ENCODE measurements at regions not wholly inside any gene's neighbourhood (a gene's known extent, or its start where the extent isn't known, plus 50 kb on each side); places are given as distances from the start of the nearest gene placed in this dataset.
"Not testable (repeated sequence)": the region's sequence is repeated elsewhere in the genome, so short reads cannot be mapped to it uniquely, and the experiment has no call there.

DNA sequence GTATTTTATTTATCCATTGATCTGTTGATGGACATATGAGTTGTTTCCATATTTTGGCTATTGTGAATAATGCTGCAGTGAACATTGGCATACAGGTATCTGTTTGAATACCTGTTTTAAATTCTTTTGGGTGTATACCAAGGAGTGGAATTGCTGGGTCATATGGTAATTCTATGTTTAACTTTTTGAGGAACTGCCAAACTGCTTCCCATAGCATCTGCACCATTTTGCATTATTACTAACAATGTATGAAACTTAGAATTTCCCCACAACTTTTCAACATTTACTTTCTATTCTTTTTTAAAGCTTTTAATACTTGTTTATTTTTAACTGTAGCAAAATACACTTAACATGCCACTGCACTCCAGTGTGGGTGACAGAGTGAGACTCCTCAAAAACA, 57.0 kb upstream of the MSN start:
- DNase-seq (ENCODE audit: low read depth) = no peak

GRCh38 chrX:65610040-65610439, 57.4 kb upstream of the MSN start:
- DNase-seq (ENCODE audit: low read depth) = no peak

GRCh38 chrX:65609237-65609636, 58.2 kb upstream of the MSN start:
- no peak for DNase-seq (ENCODE audit: low read depth)

- no peak for DNase-seq (ENCODE audit: low read depth)
These were observed 59.4 kb upstream of the MSN start for GRCh38 chrX:65608026-65608425.

DNA sequence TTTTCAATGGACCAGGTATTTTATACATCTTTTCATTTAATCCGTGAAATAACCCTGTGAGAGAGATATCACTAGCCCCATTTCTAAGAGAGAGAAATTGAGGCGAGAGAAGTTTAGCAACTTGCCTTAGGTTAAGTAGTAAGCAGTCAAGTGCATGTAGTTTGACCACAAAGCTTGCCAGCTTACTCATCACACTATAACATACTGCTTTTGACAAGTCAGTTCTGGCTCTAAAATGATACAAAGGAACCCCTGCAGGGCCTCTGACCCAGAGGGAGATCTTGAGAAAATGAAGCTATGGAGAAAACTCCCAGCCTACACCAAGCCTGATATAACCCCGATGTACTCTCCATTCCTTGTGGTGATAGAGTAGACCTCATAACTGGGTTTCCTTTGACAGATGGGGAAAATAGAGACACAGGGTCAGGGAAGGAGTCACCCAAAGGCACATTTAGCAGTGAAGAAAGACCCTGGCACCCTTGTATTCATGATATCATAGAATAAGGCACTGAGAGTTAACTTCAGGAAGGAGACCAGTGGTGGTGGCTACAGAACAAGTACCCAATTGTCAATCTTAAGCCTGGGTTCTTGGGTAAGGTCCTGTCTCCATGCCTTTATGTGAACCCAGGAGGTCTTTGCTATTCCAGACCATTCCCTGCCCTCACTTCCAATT, 60.2 kb upstream of the MSN start:
- no peak for DNase-seq (ENCODE audit: low read depth)

DNA sequence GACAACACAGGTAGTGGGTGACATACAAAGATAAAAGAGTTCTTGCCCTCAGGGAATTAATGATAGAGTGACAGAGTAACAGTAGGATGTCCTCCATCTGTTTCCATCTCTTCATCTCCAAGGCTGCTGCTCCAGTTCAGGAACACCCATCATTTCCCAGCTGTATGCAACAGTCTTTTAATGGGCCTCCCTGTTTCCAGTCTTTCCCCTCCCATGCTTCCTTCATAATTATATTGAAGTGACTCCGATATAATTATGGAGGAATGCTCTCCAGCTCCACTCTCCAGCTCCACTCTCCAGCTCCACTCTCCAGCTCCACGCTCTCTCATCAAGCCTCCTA, 65.3 kb upstream of the MSN start:
- no peak for DNase-seq (ENCODE audit: low read depth)

GRCh38 chrX:65601530-65602220, 65.8 kb upstream of the MSN start:
- no peak for DNase-seq (ENCODE audit: low read depth)

DNA sequence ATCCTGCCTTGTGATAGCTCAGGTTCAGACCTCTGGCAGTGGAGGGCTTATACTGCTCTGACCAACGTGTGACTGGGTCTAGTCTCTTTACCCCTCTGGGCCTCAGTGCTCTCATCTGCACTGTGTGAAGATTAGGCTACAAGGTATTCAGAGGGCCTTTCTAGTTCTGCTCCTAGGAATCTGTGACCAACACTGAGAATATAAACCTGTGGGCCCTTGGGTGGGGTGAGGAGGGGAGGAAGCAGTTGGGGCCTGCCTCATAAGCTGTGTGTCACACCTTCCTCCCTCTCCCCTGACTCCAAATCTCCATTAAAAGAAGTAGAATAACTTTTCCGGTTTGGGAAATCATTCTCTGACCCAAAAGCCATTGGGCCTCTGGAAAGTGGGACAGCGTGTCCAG, 66.3 kb upstream of the MSN start:
- DNase-seq (ENCODE audit: low read depth) = no peak

GRCh38 chrX:65600106-65600505, 65.5 kb upstream of the LAS1L start:
- DNase-seq (ENCODE audit: low read depth) = no peak

- DNase-seq (ENCODE audit: low read depth) = no peak
These were observed 64.1 kb upstream of the LAS1L start for GRCh38 chrX:65598559-65599147.

- DNase-seq (ENCODE audit: low read depth) = peak; percentile 30
These were observed 61.9 kb upstream of the LAS1L start for GRCh38 chrX:65596270-65597034.

GRCh38 chrX:65595460-65595876, 60.9 kb upstream of the LAS1L start:
- DNase-seq (ENCODE audit: low read depth) = peak; percentile 86

GRCh38 chrX:65591206-65591605, 56.6 kb upstream of the LAS1L start:
- no peak for DNase-seq (ENCODE audit: low read depth)

DNA sequence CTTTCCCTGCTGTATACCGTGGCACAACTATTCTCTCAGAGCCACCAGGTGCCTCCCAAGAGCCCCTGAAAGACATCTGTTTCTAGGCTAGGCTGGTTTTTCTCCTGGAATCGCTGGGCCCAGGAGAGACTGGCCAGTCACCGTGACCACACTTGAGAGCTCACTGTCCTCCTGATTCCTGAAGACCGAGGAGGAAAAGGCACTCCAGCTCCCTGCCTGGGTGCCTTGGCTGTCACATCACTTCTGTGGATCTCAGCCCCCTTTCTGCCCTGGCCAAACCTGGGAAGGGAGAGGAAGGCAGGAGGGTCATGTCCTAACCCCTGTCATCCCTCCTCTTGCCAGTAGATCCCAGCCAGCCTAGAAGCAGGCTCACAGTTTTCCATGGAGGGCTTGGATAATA, 54.7 kb upstream of the LAS1L start:
- no peak for DNase-seq (ENCODE audit: low read depth)

DNA sequence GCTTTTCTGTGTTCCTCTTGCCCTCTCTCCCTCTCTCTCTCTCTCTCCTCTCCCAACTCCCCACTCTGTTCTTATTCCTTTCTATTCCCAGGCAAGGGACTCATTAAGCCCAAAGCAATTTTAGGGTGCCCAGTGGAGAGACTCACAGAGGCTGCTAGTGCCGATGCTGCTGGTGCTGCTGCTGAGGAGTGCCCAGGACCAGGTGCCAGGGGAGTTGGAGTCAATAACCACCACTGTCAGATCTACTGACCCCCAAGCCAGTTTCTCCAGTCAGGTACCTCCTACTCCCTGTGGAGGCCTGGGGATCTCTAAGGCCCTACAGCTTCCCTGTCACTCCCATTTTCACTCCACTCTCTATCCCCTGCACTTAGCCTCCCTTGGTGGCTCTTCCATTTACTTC, 54.2 kb upstream of the LAS1L start:
- no peak for DNase-seq (ENCODE audit: low read depth)

GRCh38 chrX:65587616-65588526, 53.3 kb upstream of the LAS1L start:
- DNase-seq (ENCODE audit: low read depth) = no peak

GRCh38 chrX:65586491-65586890, 51.9 kb upstream of the LAS1L start:
- DNase-seq (ENCODE audit: low read depth) = no peak

DNA sequence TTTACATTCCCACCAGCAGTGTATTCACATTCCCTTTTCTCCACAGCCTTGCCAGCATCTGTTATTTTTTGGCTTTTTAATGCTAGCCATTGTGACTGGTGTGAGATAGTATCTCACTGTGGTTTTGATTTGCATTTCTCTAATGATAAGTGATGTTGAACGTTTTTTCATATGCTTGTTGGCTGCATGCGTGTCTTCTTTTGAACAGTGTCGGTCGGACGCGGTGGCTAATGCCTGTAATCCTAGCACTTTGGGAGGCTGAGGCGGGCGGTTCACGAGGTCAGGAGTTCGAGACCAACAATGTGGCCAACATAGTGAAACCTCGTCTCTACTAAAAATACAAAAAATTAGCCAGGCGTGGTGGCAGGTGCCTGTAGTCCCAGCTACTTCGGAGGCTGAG, 50.6 kb upstream of the LAS1L start:
- not testable (repeated sequence) for DNase-seq (ENCODE audit: low read depth)
